COLO668 (cell line): ENCODE measurements at regions not wholly inside any gene's neighbourhood (a gene's known extent, or its start where the extent isn't known, plus 50 kb on each side); places are given as distances from the start of the nearest gene placed in this dataset.
"Not testable (repeated sequence)": the region's sequence is repeated elsewhere in the genome, so short reads cannot be mapped to it uniquely, and the experiment has no call there.

Experiments used
- DNase-seq: peaks from one replicate; lab custom pipeline; 2025; ENCODE audit not compliant: unreplicated experiment; lab: John Stamatoyannopoulos, UW

DNA sequence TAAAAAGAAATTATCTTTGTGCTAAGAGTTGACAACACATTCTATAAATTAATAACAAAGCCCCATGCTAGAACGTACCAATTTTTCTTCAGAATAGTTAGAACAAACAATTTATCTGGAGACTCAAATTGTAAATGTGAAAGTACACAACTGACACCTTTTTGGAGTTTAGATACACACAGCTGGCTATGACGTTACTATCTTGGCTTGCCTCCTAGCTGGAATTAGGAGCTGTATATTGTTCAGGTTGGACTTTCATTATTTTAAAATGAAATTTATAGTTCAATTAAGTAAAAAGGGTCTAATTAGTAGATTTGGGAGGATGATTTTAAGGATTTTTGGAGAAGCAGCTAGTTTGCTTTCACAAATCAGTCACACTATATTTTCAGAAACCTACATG, 393.9 kb upstream of the RIOK2 start:
- DNase-seq = no peak

DNA sequence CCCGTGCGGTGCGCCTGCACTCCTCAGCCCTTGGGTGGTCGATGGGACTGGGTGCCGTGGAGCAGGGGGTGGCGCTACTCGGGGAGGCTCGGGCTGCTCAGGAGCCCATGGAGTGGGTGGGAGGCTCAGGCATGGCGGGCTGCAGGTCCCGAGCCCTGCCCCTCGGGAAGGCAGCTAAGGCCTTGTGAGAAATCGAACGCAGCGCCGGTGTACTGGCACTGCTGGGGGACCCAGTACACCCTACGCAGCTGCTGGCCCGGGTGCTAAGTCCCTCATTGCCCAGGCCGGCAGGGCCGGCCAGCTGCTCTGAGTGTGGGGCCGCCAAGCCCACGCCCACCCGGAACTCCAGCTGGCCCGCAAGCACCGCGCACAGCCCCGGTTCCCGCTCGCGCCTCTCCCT, 396.9 kb upstream of the RIOK2 start:
- not testable (repeated sequence) for DNase-seq

GRCh38 chr5:97580746-97581145, 397.7 kb upstream of the RIOK2 start:
- DNase-seq = no peak

DNA sequence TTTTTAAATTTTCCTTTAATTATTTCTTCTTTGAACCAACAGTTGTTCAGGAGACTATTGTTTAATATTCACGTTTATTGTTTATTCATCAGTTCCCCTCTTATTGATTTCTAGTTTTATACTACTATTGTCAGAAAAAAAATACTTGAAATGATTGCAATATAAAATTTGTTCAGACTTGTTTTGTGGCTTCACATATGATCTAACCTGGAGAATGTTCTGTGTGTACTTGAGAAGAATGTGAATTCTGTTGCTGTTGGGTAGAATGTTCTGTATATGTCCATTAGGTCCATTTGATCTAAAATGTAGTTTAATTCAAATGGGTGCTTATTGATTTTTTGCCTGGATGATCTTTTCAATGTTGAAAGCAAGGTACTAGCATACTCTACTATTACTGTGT, 408.7 kb upstream of the RIOK2 start:
- no peak for DNase-seq

DNA sequence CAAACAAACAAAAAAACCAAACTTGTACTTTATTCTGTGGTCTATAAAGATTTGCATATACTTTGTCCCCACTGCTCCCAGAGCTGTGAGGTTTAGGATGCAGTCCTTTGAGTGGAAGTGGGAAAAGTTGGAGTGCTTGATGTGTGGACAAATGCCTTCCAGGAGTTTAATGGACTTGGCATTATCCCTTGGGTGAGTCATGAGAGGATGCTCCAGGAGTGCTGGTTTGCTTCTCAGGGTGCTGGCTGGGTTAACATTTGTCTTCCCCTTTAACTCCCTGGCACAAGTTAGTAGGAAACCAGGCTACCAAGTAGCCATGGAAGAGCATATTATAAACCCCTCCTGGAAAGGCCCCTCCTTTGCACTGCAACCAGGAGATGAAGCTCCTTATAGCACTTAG, 417.4 kb upstream of the RIOK2 start:
- DNase-seq = no peak

GRCh38 chr5:97601651-97602050, 418.6 kb upstream of the RIOK2 start:
- DNase-seq = no peak

DNA sequence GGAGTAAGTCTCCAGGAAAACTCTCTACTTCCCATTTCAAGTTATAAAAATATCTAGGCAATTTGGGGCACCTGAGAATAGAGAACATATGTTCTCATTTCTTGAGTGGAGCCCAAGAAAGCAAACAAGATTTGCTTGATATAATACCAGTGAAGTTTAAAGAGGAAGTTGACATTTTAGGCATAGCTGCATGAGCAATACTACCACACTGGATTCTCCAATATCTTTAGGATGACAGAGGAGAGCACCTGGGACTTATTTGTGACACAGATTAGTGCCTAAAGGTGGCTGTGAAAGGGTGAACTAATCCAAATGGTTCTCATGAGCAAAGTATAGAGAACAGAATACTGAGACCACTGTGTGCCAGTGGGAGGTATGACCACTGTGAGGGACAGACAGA, 423.5 kb upstream of the RIOK2 start:
- DNase-seq = no peak

- no peak for DNase-seq
Measured at GRCh38 chr5:97608501-97608900, 425.5 kb upstream of the RIOK2 start.

GRCh38 chr5:97618721-97619120, 435.7 kb upstream of the RIOK2 start:
- no peak for DNase-seq

DNA sequence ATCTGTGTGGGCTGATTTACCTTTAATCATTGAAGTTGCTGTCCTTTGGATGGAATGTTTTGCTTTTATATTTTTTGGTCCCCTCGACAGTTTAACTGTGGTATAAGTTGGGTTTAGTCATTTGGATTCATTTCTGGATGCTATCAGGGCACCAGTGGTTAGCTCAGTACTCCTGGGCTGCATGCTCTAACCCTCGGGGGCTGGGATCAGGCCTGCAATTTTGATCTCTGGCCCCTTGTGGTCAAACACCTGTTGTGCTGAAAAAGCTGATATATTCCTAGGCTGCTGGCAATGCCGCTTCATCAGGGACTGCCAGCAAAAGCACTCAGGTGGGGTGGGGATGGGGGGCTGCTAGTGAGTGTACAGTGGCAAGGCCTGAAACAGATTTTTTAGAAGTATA, 440.4 kb upstream of the RIOK2 start:
- DNase-seq = no peak

DNA sequence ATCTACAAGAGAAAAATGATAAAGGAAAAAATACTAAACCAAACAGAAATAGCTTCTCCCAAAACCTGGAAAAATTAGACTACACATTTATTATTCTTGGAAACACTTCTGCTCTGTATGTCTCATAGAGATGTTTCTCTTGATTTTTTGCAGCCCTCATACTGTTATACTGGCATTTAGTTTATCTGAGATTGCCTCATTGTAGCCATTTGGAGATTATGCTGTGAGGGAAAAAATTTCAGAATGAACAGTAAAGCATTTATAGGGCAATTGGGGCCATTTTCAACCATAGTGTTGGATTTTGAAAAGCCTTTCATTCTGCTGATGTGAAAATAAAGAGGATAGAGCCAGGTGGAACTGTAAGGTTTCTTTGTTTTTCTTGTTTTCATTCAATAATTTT, 441.8 kb upstream of the RIOK2 start:
- no peak for DNase-seq

GRCh38 chr5:97627272-97627671, 444.2 kb upstream of the RIOK2 start:
- no peak for DNase-seq

DNA sequence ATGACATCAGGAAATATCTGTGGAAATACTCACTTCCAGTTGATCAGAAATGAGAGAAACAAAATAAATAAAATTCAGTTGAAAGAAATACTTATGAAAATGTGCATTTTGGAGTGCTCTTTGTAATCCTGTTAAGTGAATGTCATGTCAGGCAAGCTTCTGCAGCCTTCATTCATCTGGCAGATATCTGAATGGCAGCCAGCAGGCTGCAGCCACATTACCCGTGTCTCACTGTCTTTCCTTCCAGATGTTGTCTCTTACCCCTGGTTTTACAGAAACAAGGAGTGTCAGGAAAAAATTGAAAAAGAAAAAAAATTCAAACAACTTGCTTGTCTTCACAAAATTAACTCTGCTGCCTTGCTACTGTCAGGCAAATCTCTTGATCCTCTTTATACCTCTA, 445.0 kb upstream of the RIOK2 start:
- no peak for DNase-seq

GRCh38 chr5:97628807-97629206, 445.8 kb upstream of the RIOK2 start:
- no peak for DNase-seq

DNA sequence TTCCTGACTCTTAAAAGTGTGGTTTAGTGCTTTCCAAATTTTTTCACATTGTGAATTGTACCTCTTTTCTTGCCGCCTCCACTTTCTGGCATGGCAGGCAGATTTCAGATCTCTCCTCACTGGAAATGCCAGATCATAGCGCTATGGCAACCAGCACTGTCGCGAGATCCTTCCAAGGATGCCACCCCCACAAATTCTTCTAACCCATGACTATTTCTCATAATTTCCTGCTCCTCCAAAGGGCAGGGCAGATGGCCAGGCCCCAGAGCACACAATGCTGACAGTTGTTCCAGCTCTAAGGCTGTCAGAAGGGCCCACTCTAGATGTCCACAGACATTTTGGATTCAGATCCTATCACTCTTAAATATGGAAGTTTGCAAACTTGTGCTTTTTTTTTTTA, 446.2 kb upstream of the RIOK2 start:
- DNase-seq = no peak

GRCh38 chr5:97635553-97635952, 452.5 kb upstream of the RIOK2 start:
- DNase-seq = no peak

DNA sequence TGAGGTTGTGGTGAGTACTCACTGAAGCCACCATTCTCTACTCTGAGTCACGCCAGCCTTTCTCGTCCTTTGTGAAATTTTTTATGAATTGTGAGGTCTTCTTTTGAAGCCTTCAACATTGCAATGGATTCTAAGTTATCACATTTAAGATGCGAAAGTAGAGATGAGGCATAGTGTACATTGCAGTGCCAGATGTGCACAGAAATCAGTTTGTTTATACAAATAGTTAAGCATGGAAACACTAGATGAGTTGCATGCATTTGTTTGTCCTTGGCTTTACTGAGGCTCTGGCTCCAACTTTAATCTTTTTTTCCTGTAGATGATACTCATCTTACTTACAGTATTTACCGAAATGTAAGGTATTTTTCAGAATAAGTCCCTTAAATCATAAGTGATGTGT, 453.7 kb upstream of the RIOK2 start:
- DNase-seq = no peak

GRCh38 chr5:97641081-97641480, 458.0 kb upstream of the RIOK2 start:
- no peak for DNase-seq

- no peak for DNase-seq
Measured at GRCh38 chr5:97644206-97644605, 461.2 kb upstream of the RIOK2 start.

DNA sequence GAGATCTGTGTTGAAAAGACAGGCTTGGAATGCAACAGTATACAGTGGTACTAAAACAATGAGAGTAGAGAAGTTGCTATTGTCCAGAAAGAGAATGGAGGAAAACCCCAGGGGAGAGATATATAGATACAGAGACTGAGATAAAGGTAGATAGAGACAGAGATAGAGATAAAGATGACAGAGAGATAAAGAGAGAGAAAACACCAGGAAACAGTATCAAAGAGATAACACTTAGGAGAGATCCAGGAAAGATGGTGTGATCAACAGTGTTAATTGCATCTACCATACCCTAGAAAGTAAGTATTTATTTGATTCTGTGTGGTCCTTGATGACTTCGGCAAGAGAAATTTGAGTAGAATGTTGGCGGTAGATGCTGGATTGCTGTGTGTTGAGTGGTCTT, 461.8 kb upstream of the RIOK2 start:
- no peak for DNase-seq

DNA sequence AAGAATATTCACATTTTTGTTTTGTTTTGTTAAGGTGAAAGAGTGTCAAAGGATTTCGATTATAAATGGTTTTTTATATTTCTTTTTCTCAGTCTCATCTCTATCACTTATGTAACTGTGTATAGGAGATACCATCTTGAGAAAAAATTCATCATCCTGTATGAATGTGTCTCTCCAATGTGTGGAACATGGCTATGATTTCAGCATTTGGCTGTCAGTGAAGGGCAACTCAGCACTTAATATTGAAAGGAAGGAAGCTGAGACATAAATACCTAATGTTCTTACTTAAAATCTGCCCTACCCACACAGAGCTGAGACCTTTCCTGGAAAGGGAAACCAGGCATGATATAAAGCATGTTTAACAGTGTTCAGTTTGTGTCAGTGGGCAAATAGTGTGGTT, 474.2 kb upstream of the RIOK2 start:
- DNase-seq = no peak

GRCh38 chr5:97658116-97658900, 475.3 kb upstream of the RIOK2 start:
- no peak for DNase-seq

DNA sequence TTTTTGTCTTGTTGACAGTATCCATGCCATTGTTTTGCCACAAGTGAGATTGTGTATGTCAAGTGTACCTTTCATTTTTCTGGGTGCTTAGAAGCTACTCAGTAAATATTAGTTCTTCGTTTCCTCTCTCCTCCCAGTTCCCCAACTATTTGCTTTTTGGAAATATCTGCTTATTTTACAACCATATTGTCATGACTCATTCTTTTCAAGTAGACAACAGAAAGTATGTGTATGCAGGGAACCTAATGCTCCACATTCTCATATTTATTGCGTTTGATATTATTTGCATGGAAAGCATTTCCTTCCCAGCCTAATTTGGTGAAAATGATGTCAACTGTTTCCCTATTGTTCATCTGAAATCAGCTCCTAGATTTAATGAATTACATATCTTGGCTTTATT, 483.7 kb upstream of the RIOK2 start:
- no peak for DNase-seq
